HG03097 (cell line): ENCODE measurements at regions not wholly inside any gene's neighbourhood (a gene's known extent, or its start where the extent isn't known, plus 50 kb on each side); places are given as distances from the start of the nearest gene placed in this dataset.

Experiments
- ATAC-seq: cut with Tn5 transposase; IDR thresholded peaks from one replicate; pipeline ENCODE4 v1.9.1; 2021; ENCODE audit not compliant: unreplicated experiment, low FRiP score

DNA sequence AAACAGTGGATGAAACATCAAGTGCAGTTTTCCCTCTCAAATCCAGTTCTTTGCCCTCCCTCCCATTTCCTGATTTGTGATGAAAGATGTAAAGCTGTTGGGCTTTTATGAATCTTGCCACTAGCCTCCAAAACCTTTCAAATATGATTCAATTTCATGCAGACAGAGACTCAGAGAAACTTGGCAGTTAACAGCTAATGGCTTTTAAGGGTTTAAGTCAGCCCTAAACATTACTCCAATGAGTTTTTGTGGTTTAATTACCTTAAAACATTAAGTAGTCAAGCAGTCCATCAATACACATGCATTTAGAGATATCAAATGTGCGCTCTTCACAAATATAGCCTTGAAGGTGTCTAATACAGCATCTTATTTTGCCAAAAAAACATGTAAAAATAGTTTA, 1594.0 kb upstream of the GOT2 start:
- ATAC-seq, result no peak

GRCh38 chr16:60318486-60318885, 1584.4 kb upstream of the GOT2 start:
- ATAC-seq, result no peak

- ATAC-seq, result no peak
Observed at GRCh38 chr16:60310846-60311445, 1576.8 kb upstream of the GOT2 start.

- no peak for ATAC-seq
Observed at GRCh38 chr16:60304720-60305119, 1570.6 kb upstream of the GOT2 start.

- ATAC-seq, result no peak
Observed at GRCh38 chr16:60304066-60304465, 1570.0 kb upstream of the GOT2 start.

- no peak for ATAC-seq
Observed at GRCh38 chr16:60302676-60303075, 1568.6 kb upstream of the GOT2 start.

DNA sequence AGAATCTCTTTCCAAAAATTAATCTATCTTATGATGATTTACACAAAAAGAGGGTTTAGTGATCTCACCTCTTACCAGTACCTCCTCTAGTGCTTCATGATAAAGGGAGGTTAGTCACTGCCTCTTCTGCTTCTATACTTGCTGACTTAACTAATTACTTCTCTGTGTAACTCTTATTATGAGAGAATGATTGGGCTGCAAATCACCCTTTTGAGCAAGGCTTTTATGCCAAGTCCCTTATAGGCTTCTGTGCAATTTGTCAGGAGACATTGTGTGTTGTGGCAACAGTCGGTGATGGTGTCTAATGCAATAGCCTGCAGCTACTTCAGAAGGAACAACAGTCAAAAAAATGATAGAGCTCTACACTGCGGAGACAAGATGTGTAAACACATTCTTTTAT, 1568.1 kb upstream of the GOT2 start:
- ATAC-seq, result no peak

DNA sequence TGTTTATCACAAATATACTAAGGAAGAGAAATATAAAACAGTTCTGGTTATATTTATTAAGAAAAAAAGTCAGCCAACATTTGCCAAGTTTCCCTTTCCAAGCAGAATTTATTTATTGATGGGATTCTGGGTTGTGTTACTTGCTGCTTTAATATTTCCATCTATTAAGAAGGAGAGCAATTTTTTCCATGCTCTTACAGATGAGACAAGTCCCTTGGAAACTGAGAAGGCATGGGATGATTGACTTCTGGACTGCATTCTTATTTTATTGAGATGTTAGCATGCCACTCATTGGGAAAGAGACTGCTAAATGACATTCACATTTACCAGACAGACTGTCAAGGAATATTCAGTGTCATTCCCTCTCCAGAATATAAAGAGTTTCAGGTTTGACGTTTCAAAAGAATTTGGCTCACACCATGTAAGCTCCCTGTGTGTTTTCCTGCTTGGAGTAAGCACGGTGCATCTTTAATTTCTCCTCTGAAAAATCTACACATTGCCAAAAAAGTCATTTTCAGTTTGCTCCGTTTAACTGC, 1565.2 kb upstream of the GOT2 start:
- ATAC-seq, result no peak

DNA sequence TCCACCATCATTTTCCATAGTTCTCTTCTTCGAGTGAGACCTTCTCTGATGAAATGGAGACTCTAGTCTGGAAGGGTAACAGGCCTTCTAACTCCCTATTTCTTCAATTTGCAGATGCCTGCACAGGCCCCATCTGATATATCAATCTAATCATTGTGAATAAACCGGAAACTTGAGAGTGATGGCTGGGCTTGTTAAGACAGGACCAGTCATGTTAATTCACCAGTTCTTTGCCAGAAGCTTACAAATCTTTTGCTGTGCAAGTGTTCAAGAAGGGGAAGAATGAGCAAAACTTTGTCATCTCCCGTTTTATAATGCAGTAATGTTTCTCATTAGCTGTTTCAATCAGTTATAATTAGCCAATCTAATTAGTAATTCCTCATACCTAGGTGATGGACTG, 1561.3 kb upstream of the GOT2 start:
- ATAC-seq, result no peak

DNA sequence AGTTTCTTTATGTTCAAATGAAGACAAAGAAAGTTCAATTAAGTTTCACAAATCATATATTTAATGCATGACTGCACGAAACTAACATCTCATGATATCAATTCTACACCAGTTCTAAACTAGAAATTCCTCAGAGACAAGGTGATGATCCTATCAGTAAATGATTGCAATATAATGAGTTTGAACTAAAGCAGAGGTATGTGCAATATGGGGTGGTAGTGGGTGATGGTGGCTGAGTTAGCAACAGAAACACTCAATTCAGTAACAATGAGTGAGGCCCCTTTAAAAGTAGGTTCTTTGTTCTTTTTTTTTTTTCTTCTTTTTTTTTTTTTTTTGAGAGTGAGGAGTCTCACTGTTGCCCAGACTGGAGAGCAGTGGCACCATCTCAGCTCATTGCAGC, 1551.7 kb upstream of the GOT2 start:
- no peak for ATAC-seq

DNA sequence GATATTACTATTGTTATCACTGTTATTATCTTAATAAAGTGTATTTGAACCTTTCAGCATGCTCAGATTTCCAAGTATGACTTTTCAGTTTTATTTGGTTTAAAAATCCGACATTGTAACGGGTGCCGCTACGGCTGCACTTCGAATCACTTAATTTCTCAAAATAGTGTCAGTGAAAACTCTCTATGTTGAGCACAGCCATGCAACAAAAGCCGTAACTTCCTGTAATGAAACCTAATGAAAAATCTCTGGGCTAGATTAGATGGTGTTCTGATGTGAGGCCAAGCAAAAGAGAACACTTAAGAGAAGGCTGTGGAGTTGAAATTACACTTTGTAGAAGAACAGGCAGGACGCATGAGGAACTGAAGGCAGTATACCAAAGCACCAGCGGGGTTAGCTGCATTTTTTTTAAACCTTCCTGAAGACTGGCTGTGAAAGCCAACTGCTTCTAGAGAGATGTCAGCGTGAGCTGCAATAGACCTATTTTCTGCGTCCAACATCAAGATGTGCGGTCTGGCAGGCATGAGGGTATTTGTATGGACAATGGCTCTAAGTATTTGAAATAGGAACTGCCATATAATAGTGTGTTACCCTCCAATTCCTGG, 1545.0 kb upstream of the GOT2 start:
- ATAC-seq, result no peak

DNA sequence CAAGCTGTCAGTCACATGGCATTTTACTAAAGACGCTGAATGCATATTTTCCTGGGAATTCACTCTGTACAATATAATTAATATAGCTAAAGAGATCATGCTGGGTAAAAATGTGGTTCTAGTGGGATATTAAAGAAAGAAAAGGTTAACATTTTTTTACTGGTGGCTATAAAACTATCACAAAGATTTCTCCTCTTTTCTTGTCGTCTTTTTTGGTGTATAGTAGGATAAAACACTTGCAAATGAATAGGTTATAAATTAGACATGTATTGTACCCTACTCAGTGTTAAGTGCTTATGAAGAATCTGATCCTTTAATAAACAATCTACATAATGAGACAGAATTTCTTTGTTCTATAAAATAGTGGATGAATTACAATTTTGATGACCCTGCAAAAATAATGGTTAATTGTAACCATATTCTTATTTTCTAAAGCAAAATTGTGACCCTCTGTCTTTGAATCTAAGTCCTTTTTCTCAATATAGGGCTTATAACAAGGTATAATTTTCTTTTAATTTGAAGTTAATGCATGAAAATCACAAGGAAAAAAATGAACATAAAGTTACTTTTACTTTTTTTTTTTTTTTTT, 1540.4 kb upstream of the GOT2 start:
- ATAC-seq, result no peak

GRCh38 chr16:60271781-60272180, 1537.7 kb upstream of the GOT2 start:
- ATAC-seq, result no peak

- ATAC-seq, result no peak
Observed at GRCh38 chr16:60271025-60271771, 1537.1 kb upstream of the GOT2 start.

DNA sequence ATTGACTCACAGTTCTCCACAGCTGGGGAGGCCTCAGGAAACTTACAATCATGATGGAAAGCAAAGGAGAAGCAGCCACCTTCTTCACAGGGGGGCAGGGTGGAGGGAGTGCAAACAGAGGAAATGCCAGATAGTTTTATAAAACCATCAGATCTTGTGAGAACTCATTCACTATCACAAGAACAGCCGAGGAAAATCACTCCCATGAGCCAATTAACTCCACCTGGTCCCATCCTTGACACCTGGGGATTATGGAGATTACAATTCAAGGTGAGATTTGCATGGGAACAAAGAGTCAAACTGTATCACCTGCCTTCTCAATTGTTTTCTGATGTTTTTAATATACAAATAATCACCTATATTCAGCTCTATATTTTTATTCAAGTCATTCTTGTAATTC, 1527.3 kb upstream of the GOT2 start:
- no peak for ATAC-seq

- ATAC-seq, result no peak
Observed at GRCh38 chr16:60259956-60260355, 1525.8 kb upstream of the GOT2 start.

GRCh38 chr16:60246086-60246485, 1512.0 kb upstream of the GOT2 start:
- no peak for ATAC-seq

DNA sequence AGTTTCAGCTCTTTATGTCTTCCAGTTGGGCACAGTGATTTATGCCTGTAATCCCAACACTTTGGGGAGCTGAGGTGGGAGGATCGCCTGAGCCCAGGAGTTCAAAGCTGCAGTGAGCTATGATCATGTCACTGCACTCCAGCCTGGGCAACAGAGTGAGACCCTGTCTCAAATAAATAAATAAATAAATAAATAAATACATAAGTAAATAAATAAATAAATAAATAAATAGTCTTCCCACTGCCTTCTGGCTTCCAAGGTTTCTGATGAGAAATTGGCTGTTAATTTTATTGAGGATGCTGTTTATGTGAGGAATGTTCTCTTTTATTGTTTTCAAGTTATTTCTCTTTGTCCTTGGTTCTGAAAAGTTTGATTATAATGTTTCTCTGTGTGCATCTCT, 1507.6 kb upstream of the GOT2 start:
- ATAC-seq, result no peak

GRCh38 chr16:60230666-60231065, 1496.5 kb upstream of the GOT2 start:
- ATAC-seq, result no peak

DNA sequence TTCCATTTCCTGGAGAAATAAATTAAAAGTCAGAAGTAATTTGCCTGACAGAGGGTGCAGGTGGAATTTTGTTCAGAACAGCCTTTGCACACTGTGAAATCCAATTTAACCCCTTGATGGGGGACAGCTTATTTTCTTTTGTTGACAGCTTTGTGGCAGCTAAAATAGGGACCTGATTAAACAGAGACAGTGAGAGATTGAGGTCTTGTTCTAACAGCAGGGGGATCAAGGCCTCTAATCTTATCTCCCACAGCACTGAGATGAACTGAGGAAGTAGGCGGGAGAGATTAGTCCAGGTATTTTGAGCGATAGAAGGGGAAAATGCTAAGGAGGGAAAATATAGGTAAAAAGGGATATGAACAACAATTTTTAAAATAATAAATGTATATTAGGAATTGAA, 1491.4 kb upstream of the GOT2 start:
- ATAC-seq, result no peak

GRCh38 chr16:60217787-60218186, 1483.7 kb upstream of the GOT2 start:
- no peak for ATAC-seq

- no peak for ATAC-seq
Observed at GRCh38 chr16:60214311-60214710, 1480.2 kb upstream of the GOT2 start.
